ENCODE measurements at regions not wholly inside any gene's neighbourhood (a gene's known extent, or its start where the extent isn't known, plus 50 kb on each side); places are given as distances from the start of the nearest gene placed in this dataset.

DNA sequence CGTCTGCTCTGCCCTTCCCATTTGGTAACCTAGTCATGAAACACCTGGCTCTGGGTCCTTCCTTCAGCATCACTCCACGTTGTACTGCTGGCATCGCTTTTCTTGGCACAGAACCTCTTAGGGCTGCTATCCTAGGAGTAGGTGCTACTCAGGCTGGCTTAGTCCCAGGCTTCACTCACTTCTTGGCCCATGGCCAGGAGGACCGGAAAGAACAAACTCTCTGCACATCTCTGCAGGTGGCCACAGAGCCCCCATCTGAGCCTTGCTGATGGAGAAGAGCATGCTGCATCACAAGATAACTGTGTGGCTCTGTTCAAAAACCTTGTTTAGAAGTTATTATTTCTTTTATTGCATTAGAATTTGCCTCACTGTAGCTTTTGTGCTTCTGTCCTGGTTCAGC lies 447.2 kb upstream of the TNP1 start:
- POLR2A ChIA-PET = no interaction called here
- CTCF ChIA-PET = interaction anchor here (0.6 kb wide), 1 partner anchor 611 kb away, joined by 3 read pairs; no protein-coding TSS in a partner anchor
- no peaks in the 10 kb centered on the region for H3K27me3 ChIP-seq (ENCODE audit: control insufficient read depth, insufficient read depth, low read length)

DNA sequence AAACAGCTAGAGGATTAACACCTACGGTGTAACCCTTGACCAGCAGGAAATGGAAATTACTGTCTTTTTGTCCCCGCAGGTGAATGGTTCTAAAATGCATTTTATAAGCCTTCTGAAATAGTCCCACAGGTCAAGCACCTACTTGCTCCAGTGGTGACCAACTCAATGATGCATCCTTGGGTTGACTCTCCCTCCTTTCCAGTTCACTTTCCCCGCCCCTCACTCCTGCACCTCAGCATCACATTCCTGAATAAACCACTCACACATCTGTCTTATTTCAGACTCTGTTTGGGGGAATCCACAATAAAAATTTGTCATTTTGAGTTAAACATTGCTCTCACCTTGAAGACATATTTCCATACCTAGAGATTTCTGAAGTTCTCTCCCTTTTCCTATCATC lies 446.0 kb upstream of the TNP1 start:
- Histone ChIP-seq H3K4me3 (ENCODE audit: low read depth, low read length) (no peak overlapping the region), H3K36me3 (ENCODE audit: control insufficient read depth, insufficient read depth, low read length) (no peaks in the 10 kb centered on the region), H3K27me3 (ENCODE audit: control insufficient read depth, insufficient read depth, low read length) (no peaks in the 10 kb centered on the region)
- DNase-seq (ENCODE audit: low read depth) = no peak
- ChIA-PET CTCF (interaction anchor here (0.8 to 1.7 kb wide), 4 partner anchors 8 to 21 kb away, joined by 3 to 6 read pairs (median 4); no protein-coding TSS in a partner anchor), POLR2A (interaction anchor here (0.6 kb wide), 1 partner anchor 172 kb away, joined by 4 read pairs; no protein-coding TSS in a partner anchor)
- TF ChIP-seq, protein P1, sequence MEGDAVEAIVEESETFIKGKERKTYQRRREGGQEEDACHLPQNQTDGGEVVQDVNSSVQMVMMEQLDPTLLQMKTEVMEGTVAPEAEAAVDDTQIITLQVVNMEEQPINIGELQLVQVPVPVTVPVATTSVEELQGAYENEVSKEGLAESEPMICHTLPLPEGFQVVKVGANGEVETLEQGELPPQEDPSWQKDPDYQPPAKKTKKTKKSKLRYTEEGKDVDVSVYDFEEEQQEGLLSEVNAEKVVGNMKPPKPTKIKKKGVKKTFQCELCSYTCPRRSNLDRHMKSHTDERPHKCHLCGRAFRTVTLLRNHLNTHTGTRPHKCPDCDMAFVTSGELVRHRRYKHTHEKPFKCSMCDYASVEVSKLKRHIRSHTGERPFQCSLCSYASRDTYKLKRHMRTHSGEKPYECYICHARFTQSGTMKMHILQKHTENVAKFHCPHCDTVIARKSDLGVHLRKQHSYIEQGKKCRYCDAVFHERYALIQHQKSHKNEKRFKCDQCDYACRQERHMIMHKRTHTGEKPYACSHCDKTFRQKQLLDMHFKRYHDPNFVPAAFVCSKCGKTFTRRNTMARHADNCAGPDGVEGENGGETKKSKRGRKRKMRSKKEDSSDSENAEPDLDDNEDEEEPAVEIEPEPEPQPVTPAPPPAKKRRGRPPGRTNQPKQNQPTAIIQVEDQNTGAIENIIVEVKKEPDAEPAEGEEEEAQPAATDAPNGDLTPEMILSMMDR (IDR thresholded peaks at IDR 0.05; ENCODE audit: insufficient read depth, low read depth, low read length) = no peak

More for the DNA sequence above, 447.2 kb upstream of the TNP1 start:
- TF ChIP-seq, protein P1 (IDR thresholded peaks at IDR 0.05; ENCODE audit: insufficient read depth, low read depth, low read length) = no peak
- Histone ChIP-seq H3K4me3 (ENCODE audit: low read depth, low read length) (no peak overlapping the region), H3K36me3 (ENCODE audit: control insufficient read depth, insufficient read depth, low read length) (no peaks in the 10 kb centered on the region)
- no peak for DNase-seq (ENCODE audit: low read depth)

DNA sequence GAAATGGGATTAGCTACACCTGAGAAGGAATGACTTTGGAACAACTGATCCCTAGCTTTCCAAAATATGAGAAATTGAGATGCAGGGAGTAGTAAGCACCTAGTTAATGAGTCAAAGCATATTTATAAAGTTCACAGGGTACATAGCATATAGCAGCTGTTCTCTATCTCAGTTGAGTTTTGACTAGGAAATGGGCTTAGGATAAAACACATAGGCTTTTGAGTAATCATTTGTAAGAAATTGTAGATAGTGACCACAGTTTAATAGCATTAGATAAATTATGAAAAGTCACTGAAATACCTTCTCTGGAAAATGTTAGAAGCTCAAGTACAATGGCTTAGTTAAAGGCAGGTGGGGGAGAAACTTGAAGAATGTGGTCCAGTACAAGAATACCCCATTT lies 444.7 kb upstream of the TNP1 start:
- POLR2A ChIA-PET = no interaction called here
- Histone ChIP-seq H3K36me3 (ENCODE audit: control insufficient read depth, insufficient read depth, low read length) (no peaks in the 10 kb centered on the region), H3K4me3 (ENCODE audit: low read depth, low read length) (no peak overlapping the region), H3K27me3 (ENCODE audit: control insufficient read depth, insufficient read depth, low read length) (no peaks in the 10 kb centered on the region)
- no peak for DNase-seq (ENCODE audit: low read depth)
- TF ChIP-seq, protein P1 (IDR thresholded peaks at IDR 0.05; ENCODE audit: insufficient read depth, low read depth, low read length) = no peak
- CTCF ChIA-PET = interaction anchor here (1.4 to 1.7 kb wide), 2 partner anchors 10 to 11 kb away, joined by 3 to 5 read pairs; no protein-coding TSS in a partner anchor

DNA sequence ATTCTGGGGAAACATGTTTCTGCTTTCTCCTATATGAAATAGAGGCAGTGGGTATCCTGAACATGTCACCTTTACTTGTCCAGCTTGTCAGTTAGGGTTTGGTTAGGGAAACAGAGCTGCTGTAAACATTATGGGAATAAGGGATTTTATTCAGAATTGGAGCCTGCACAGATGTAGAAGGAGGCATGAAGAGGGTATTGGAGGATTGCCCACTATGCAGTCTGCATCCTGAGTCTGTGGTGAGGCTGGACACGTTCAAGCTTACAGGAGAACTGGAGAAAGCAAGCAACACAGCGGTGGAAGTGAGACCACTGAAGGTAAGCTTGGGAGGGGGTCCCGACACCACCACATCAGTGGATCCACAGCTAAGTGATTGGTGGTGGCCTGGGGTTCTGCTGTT lies 443.0 kb upstream of the TNP1 start:
- ChIA-PET POLR2A (no interaction called here), CTCF (no interaction called here)
- no peaks in the 10 kb centered on the region for H3K36me3 ChIP-seq (ENCODE audit: control insufficient read depth, insufficient read depth, low read length)
- no peak for DNase-seq (ENCODE audit: low read depth)
- H3K4me3 ChIP-seq (ENCODE audit: low read depth, low read length) = no peak overlapping the region
- TF ChIP-seq, protein P1 (IDR thresholded peaks at IDR 0.05; ENCODE audit: insufficient read depth, low read depth, low read length) = no peak
- H3K27me3 ChIP-seq (ENCODE audit: control insufficient read depth, insufficient read depth, low read length) = no peaks in the 10 kb centered on the region

DNA sequence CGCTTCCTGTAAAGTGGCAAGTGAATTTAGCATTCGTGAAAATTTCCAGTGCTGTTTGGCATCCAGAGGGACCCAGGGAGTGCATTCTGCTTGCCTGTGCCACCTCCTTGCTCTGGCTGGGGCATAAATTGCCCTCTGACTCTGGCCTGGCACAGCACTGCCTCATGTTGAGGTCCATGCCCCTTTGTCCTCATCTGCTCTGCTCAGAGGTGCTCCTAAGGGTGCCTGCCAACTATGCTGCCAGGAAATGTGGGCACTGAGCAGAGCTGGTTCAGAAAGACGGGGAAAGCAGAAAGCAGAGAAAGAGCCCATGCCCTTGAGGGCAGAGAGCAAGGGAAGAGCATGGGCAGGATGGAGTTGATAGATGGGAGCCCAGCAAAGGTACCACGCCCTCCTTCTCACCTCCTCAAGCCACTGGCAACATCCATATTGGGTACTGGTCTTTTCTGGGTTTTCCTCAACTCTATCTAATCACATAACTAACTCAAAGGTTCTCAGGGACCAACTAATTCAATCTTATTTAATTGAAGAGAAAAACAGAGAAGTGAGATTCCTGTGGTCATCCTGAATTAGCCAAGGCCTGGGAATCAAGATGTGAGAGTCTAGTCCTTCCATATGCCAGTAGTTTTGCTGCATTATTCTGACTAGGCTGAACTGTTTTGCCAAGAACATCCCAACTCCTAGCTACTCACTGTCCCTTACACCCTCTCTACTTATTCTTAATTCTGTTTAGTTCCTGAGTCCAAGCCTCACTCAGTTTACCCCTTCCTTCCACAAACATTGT lies 441.5 kb upstream of the TNP1 start:
- ChIA-PET CTCF (no interaction called here), POLR2A (no interaction called here)
- Histone ChIP-seq H3K4me3 (ENCODE audit: low read depth, low read length) (no peak overlapping the region), H3K27me3 (ENCODE audit: control insufficient read depth, insufficient read depth, low read length) (no peaks in the 10 kb centered on the region), H3K36me3 (ENCODE audit: control insufficient read depth, insufficient read depth, low read length) (no peaks in the 10 kb centered on the region)
- no peak for DNase-seq (ENCODE audit: low read depth)
- TF ChIP-seq, protein P1 (IDR thresholded peaks at IDR 0.05; ENCODE audit: insufficient read depth, low read depth, low read length) = no peak

Data from BJ (cell line).